PC-3 (cell line): ENCODE measurements at regions not wholly inside any gene's neighbourhood (a gene's known extent, or its start where the extent isn't known, plus 50 kb on each side); places are given as distances from the start of the nearest gene placed in this dataset.
A peak's percentile ranks its signal among the peaks of the same experiment; 100 is the strongest.

Experiments used
- ATAC-seq: fragments of 200-7000 bp; cut with Tn5 transposase; 2 replicates; pipeline ENCODE4 v1.9.1; 2020; ENCODE audit warnings: mild to moderate bottlenecking, moderate library complexity
- BruUV-seq: library from RNA; stranded (reverse); fragments of 400-500 nt; replicated peaks from 2 replicates; lab custom pipeline; 2021; lab: Mats Ljungman, UMichigan
- CTCF ChIA-PET: fragments of 300-600 bp; sonication (Branson Sonifier 250); formaldehyde crosslinking; loops from one replicate; lab custom pipeline; 2022; ENCODE audit warnings: antibody characterized with exemption; lab: Charles Lee
- POLR2A ChIA-PET: fragments of 300-600 bp; sonication (Branson Sonifier 250); formaldehyde crosslinking; loops from one replicate; lab custom pipeline; 2022; ENCODE audit warnings: antibody characterized with exemption; ENCODE audit not compliant: unreplicated experiment; lab: Charles Lee
- DNase-seq: peaks from one replicate; pipeline ENCODE4 v3.0.0-alpha.2; 2015
- H2AFZ ChIP-seq: fragments of 300-600 bp; sonication (generic); 2 replicates; pipeline ENCODE4 v1.6.0; 2016; ENCODE audit warnings: antibody characterized with exemption, low read length
- H3F3A ChIP-seq: fragments of 300-600 bp; sonication (generic); one replicate; pipeline ENCODE4 v1.6.0; 2017; ENCODE audit warnings: antibody characterized with exemption, low read length, control low read depth, mild to moderate bottlenecking; ENCODE audit not compliant: unreplicated experiment
- H3K27ac ChIP-seq: fragments of 300-600 bp; sonication (generic); 2 replicates; pipeline ENCODE4 v1.5.1; 2016; ENCODE audit warnings: mild to moderate bottlenecking, low read length
- H3K27me3 ChIP-seq: fragments of 300-600 bp; sonication (generic); 2 replicates; pipeline ENCODE4 v1.6.1; 2016; ENCODE audit warnings: low read length, mixed read lengths
- H3K36me3 ChIP-seq: fragments of 300-600 bp; sonication (generic); 2 replicates; pipeline ENCODE4 v1.6.1; 2016; ENCODE audit warnings: low read depth, mixed run types, low read length, mixed read lengths
- H3K4me1 ChIP-seq: fragments of 300-600 bp; sonication (generic); 2 replicates; pipeline ENCODE4 v1.5.1; 2016; ENCODE audit warnings: low read length; ENCODE audit not compliant: insufficient read depth
- H3K4me2 ChIP-seq: fragments of 300-600 bp; sonication (generic); 2 replicates; pipeline ENCODE4 v1.6.0; 2016; ENCODE audit warnings: low read length
- H3K4me3 ChIP-seq: fragments of 300-600 bp; sonication (generic); 2 replicates; pipeline ENCODE4 v1.5.1; 2016; ENCODE audit warnings: mild to moderate bottlenecking, low read length, mixed read lengths
- H3K79me2 ChIP-seq: fragments of 300-600 bp; sonication (generic); 2 replicates; pipeline ENCODE4 v1.6.1; 2017; ENCODE audit warnings: low read length, mixed read lengths
- H3K9ac ChIP-seq: fragments of 300-600 bp; sonication (generic); 2 replicates; pipeline ENCODE4 v1.6.0; 2016; ENCODE audit warnings: mild to moderate bottlenecking, low read length
- H3K9me2 ChIP-seq: fragments of 300-600 bp; sonication (generic); replicated peaks from 2 replicates; pipeline ENCODE4 v1.6.1; 2016; ENCODE audit warnings: mixed run types, low read length, mixed read lengths
- H3K9me3 ChIP-seq: fragments of 300-600 bp; sonication (generic); 2 replicates; pipeline ENCODE4 v1.6.1; 2016; ENCODE audit warnings: low read length, mixed read lengths
- H4K20me1 ChIP-seq: fragments of 300-600 bp; sonication (generic); 2 replicates; pipeline ENCODE4 v1.6.1; 2016; ENCODE audit warnings: low read length, mixed read lengths
- EZH2 ChIP-seq: fragments of 300-600 bp; sonication (generic); IDR thresholded peaks from one replicate; pipeline ENCODE4 v1.6.1; 2017; ENCODE audit warnings: antibody characterized with exemption, mild to moderate bottlenecking, low read length; ENCODE audit not compliant: unreplicated experiment
- EZH2phosphoT487 ChIP-seq: fragments of 300-600 bp; sonication (generic); IDR thresholded peaks from 2 replicates; pipeline ENCODE4 v1.6.1; 2018; ENCODE audit warnings: mild to moderate bottlenecking, antibody characterized with exemption, low read length, borderline replicate concordance
- intact Hi-C: fragments of 100-400 bp; cut with micrococcal nuclease; formaldehyde crosslinking; loops from 2 replicates; pipeline ENCODE4 v1.9.0; 2023
- TF ChIP-seq, protein P1 (sequence below): fragments of 300-600 bp; sonication (generic); conservative IDR thresholded peaks from 2 replicates; pipeline ENCODE4 v1.5.1; 2017; ENCODE audit warnings: antibody characterized with exemption, low read depth, mild to moderate bottlenecking, low read length

DNA sequence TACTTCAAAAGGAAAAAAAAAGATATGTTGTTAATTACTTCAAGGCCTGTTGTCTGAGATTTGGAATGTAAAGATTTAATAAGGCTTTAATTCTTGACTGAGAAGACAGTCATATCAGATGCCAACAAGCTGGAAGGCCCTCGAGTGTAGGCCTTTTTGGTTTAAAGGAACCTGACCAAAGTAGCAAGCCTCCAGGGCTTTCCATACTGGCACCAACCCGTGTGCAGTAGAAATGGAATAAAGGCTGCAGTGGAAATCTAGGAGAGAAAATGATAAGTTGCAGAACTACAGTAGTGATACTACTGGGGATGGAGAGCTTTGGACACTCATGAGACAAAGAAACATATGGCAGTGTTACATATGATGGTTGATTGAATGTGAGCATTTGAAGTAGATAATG, 358.0 kb downstream of the TAF11L14 start:
- H3K9ac ChIP-seq = no peak overlapping the region
- CTCF ChIA-PET = no interaction called here
- no peak overlapping the region for H3K4me2 ChIP-seq
- H3K4me1 ChIP-seq = peaks cover 8% of the 10 kb centered on the region
- POLR2A ChIA-PET = no interaction called here
- no peak overlapping the region for H2AFZ ChIP-seq
- no TSS peak for BruUV-seq
- no peaks in the 10 kb centered on the region for H3F3A ChIP-seq
- H3K9me3 ChIP-seq = no peaks in the 10 kb centered on the region
- intact Hi-C loops = no loop called here
- no peaks in the 10 kb centered on the region for H3K27me3 ChIP-seq
- DNase-seq (no peak), ATAC-seq (no peak)
- no peak for TF ChIP-seq EZH2phosphoT487
- TF ChIP-seq, protein P1, sequence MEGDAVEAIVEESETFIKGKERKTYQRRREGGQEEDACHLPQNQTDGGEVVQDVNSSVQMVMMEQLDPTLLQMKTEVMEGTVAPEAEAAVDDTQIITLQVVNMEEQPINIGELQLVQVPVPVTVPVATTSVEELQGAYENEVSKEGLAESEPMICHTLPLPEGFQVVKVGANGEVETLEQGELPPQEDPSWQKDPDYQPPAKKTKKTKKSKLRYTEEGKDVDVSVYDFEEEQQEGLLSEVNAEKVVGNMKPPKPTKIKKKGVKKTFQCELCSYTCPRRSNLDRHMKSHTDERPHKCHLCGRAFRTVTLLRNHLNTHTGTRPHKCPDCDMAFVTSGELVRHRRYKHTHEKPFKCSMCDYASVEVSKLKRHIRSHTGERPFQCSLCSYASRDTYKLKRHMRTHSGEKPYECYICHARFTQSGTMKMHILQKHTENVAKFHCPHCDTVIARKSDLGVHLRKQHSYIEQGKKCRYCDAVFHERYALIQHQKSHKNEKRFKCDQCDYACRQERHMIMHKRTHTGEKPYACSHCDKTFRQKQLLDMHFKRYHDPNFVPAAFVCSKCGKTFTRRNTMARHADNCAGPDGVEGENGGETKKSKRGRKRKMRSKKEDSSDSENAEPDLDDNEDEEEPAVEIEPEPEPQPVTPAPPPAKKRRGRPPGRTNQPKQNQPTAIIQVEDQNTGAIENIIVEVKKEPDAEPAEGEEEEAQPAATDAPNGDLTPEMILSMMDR = no peak
- no peak for TF ChIP-seq EZH2
- H4K20me1 ChIP-seq = no peaks in the 10 kb centered on the region
- H3K4me3 ChIP-seq = no peak overlapping the region
- H3K9me2 ChIP-seq = no peaks in the 10 kb centered on the region
- H3K36me3 ChIP-seq = no peaks in the 10 kb centered on the region
- no peak overlapping the region for H3K27ac ChIP-seq
- no peaks in the 10 kb centered on the region for H3K79me2 ChIP-seq

DNA sequence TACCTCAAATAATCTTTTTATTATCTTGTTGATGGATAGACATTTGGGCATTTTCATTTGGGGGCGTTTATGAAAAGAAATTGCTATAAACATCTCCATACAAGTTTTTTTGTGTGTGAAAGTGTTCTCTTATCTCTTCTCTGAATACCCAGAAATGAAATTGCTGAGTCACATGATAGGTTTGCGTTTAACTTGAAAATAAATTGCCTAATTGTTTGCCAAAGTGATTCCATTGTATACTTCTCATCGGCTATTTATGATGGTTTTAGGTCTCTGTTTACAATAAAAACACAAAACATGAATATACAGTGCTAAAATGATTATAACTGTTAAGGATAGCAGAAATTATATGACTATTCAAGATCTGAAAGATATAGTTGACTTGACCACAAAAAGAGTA, 361.7 kb downstream of the TAF11L14 start:
- intact Hi-C loops = no loop called here
- H3K9ac ChIP-seq = no peak overlapping the region
- TF ChIP-seq, protein P1 = no peak
- TF ChIP-seq EZH2phosphoT487 (no peak), EZH2 (no peak)
- ChIA-PET CTCF (no interaction called here), POLR2A (interaction anchor here (0.6 kb wide), 1 partner anchor 252 kb away, joined by 4 read pairs; no protein-coding TSS in a partner anchor)
- H3K4me1 ChIP-seq = peaks cover 8% of the 10 kb centered on the region
- DNase-seq = peak; percentile 68
- no peaks in the 10 kb centered on the region for H3K36me3 ChIP-seq
- no TSS peak for BruUV-seq
- H3K27ac ChIP-seq = no peak overlapping the region; the same call in 1 of the 2 replicates
- H4K20me1 ChIP-seq = no peaks in the 10 kb centered on the region
- ATAC-seq = peak; percentile 53
- peak overlapping the region; percentile 27; the same call in 1 of the 2 replicates for H3K4me2 ChIP-seq
- H3K79me2 ChIP-seq = no peaks in the 10 kb centered on the region
- H3K9me2 ChIP-seq = no peaks in the 10 kb centered on the region
- H3K27me3 ChIP-seq = no peaks in the 10 kb centered on the region
- H3K4me3 ChIP-seq = 0 out of 2 replicates have a peak overlapping the region, but pooled peaks have one; percentile 1
- H3F3A ChIP-seq = no peaks in the 10 kb centered on the region
- no peaks in the 10 kb centered on the region for H3K9me3 ChIP-seq
- peak overlapping the region; percentile 43; the same call in 1 of the 2 replicates for H2AFZ ChIP-seq

DNA sequence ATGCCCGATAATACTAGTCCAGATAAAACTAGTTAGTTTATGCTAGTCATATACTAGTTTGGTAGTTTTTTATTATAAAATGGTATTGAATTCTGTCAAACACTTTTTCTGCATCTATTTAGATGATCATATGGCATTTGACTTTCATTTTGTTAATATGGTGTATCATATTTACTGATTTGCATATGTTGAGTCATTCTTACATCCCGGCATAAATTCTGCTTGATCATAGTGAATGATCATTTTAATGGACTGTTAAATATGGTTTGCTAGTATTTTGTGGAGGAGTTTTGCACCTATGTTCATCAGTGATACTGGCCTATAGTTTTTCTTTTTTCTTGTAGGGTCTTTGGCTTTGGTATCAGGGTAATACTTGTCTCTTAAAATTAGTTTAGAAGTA, 365.6 kb downstream of the TAF11L14 start:
- H3K9ac ChIP-seq = no peak overlapping the region
- no peak overlapping the region for H3K27ac ChIP-seq
- no peaks in the 10 kb centered on the region for H3K79me2 ChIP-seq
- no peaks in the 10 kb centered on the region for H3K9me2 ChIP-seq
- H3K4me2 ChIP-seq = no peak overlapping the region
- intact Hi-C loops = no loop called here
- TF ChIP-seq, protein P1 = no peak
- no peak for TF ChIP-seq EZH2
- TF ChIP-seq EZH2phosphoT487 = no peak
- DNase-seq (no peak), ATAC-seq (no peak)
- no peaks in the 10 kb centered on the region for H3K36me3 ChIP-seq
- no peaks in the 10 kb centered on the region for H3F3A ChIP-seq
- H4K20me1 ChIP-seq = no peaks in the 10 kb centered on the region
- ChIA-PET POLR2A (no interaction called here), CTCF (no interaction called here)
- no peaks in the 10 kb centered on the region for H3K27me3 ChIP-seq
- H2AFZ ChIP-seq = no peak overlapping the region
- no TSS peak for BruUV-seq
- H3K9me3 ChIP-seq = no peaks in the 10 kb centered on the region
- peaks cover 23% of the 10 kb centered on the region for H3K4me1 ChIP-seq
- H3K4me3 ChIP-seq = no peak overlapping the region
